ENCODE measurements at regions not wholly inside any gene's neighbourhood (a gene's known extent, or its start where the extent isn't known, plus 50 kb on each side); places are given as distances from the start of the nearest gene placed in this dataset.

GRCh38 chr6:165883851-165884640 lies 221.0 kb upstream of the PDE10A start:
- DNase-seq (ENCODE audit: low spot score in 2 of 2): no peak
- no peak for ATAC-seq
- H3K36me3 Mint-ChIP-seq: no peaks in the 10 kb centered on the region
- peaks cover 10% of the 10 kb centered on the region for H3K4me1 Mint-ChIP-seq
- no peak overlapping the region for H3K27ac Mint-ChIP-seq
- peaks cover 2% of the 10 kb centered on the region for H3K9me3 Mint-ChIP-seq
- no peak overlapping the region for H3K4me3 Mint-ChIP-seq

GRCh38 chr6:165881806-165882205 lies 218.8 kb upstream of the PDE10A start:
- H3K36me3 Mint-ChIP-seq: no peaks in the 10 kb centered on the region
- ATAC-seq (no peak), DNase-seq (ENCODE audit: low spot score in 2 of 2) (no peak)
- H3K4me1 Mint-ChIP-seq: peaks cover 10% of the 10 kb centered on the region
- no peak overlapping the region for H3K4me3 Mint-ChIP-seq
- H3K9me3 Mint-ChIP-seq: no peaks in the 10 kb centered on the region
- no peak overlapping the region for H3K27ac Mint-ChIP-seq

GRCh38 chr6:165880686-165881085 lies 217.6 kb upstream of the PDE10A start:
- H3K9me3 Mint-ChIP-seq: no peaks in the 10 kb centered on the region
- no peaks in the 10 kb centered on the region for H3K36me3 Mint-ChIP-seq
- H3K4me1 Mint-ChIP-seq: peaks cover 10% of the 10 kb centered on the region
- ATAC-seq (no peak), DNase-seq (ENCODE audit: low spot score in 2 of 2) (no peak)
- H3K4me3 Mint-ChIP-seq: no peak overlapping the region
- no peak overlapping the region for H3K27ac Mint-ChIP-seq

- no peaks in the 10 kb centered on the region for H3K36me3 Mint-ChIP-seq
- DNase-seq (ENCODE audit: low spot score in 2 of 2) (no peak), ATAC-seq (no peak)
- H3K4me1 Mint-ChIP-seq: no peaks in the 10 kb centered on the region
- H3K9me3 Mint-ChIP-seq: no peaks in the 10 kb centered on the region
- no peak overlapping the region for H3K4me3 Mint-ChIP-seq
- no peak overlapping the region for H3K27ac Mint-ChIP-seq
Observed at GRCh38 chr6:165877773-165878172, 214.7 kb upstream of the PDE10A start.

GRCh38 chr6:165877192-165877591 lies 214.2 kb upstream of the PDE10A start:
- no peaks in the 10 kb centered on the region for H3K4me1 Mint-ChIP-seq
- no peak for DNase-seq (ENCODE audit: low spot score in 2 of 2)
- no peak overlapping the region for H3K4me3 Mint-ChIP-seq
- ATAC-seq: no peak
- no peak overlapping the region for H3K27ac Mint-ChIP-seq
- H3K9me3 Mint-ChIP-seq: no peaks in the 10 kb centered on the region
- no peaks in the 10 kb centered on the region for H3K36me3 Mint-ChIP-seq

- H3K36me3 Mint-ChIP-seq: no peaks in the 10 kb centered on the region
- no peaks in the 10 kb centered on the region for H3K4me1 Mint-ChIP-seq
- no peak overlapping the region for H3K27ac Mint-ChIP-seq
- H3K9me3 Mint-ChIP-seq: no peaks in the 10 kb centered on the region
- DNase-seq (ENCODE audit: low spot score in 2 of 2) (no peak), ATAC-seq (no peak)
- H3K4me3 Mint-ChIP-seq: no peak overlapping the region
Observed at GRCh38 chr6:165876588-165876987, 213.5 kb upstream of the PDE10A start.

GRCh38 chr6:165875946-165876345 lies 212.9 kb upstream of the PDE10A start:
- H3K4me1 Mint-ChIP-seq: no peaks in the 10 kb centered on the region
- H3K4me3 Mint-ChIP-seq: no peak overlapping the region
- ATAC-seq (no peak), DNase-seq (ENCODE audit: low spot score in 2 of 2) (no peak)
- H3K27ac Mint-ChIP-seq: no peak overlapping the region
- no peaks in the 10 kb centered on the region for H3K36me3 Mint-ChIP-seq
- H3K9me3 Mint-ChIP-seq: no peaks in the 10 kb centered on the region

GRCh38 chr6:165873976-165874375 lies 210.9 kb upstream of the PDE10A start:
- Mint-ChIP-seq H3K4me1 (no peaks in the 10 kb centered on the region), H3K4me3 (no peak overlapping the region), H3K27ac (no peak overlapping the region), H3K36me3 (no peaks in the 10 kb centered on the region), H3K9me3 (peaks cover 13% of the 10 kb centered on the region)
- ATAC-seq (no peak), DNase-seq (ENCODE audit: low spot score in 2 of 2) (no peak)

- Mint-ChIP-seq H3K36me3 (no peaks in the 10 kb centered on the region), H3K4me3 (no peak overlapping the region), H3K9me3 (peaks cover 13% of the 10 kb centered on the region), H3K4me1 (no peaks in the 10 kb centered on the region), H3K27ac (no peak overlapping the region)
- DNase-seq (ENCODE audit: low spot score in 2 of 2) (no peak), ATAC-seq (no peak)
Observed at GRCh38 chr6:165872811-165873210, 209.8 kb upstream of the PDE10A start.

- ATAC-seq: no peak
- H3K27ac Mint-ChIP-seq: no peak overlapping the region
- no peaks in the 10 kb centered on the region for H3K4me1 Mint-ChIP-seq
- no peak for DNase-seq (ENCODE audit: low spot score in 2 of 2)
- H3K9me3 Mint-ChIP-seq: peaks cover 13% of the 10 kb centered on the region
- H3K36me3 Mint-ChIP-seq: no peaks in the 10 kb centered on the region
- H3K4me3 Mint-ChIP-seq: no peak overlapping the region
Observed at GRCh38 chr6:165872311-165872710, 209.3 kb upstream of the PDE10A start.

GRCh38 chr6:165871571-165871970 lies 208.5 kb upstream of the PDE10A start:
- Mint-ChIP-seq H3K27ac (no peak overlapping the region), H3K36me3 (no peaks in the 10 kb centered on the region), H3K4me1 (no peaks in the 10 kb centered on the region), H3K9me3 (peaks cover 16% of the 10 kb centered on the region), H3K4me3 (no peak overlapping the region)
- ATAC-seq (no peak), DNase-seq (ENCODE audit: low spot score in 2 of 2) (no peak)

GRCh38 chr6:165869526-165869925 lies 206.5 kb upstream of the PDE10A start:
- no peak overlapping the region for H3K27ac Mint-ChIP-seq
- H3K4me3 Mint-ChIP-seq: no peak overlapping the region
- no peaks in the 10 kb centered on the region for H3K4me1 Mint-ChIP-seq
- no peak for DNase-seq (ENCODE audit: low spot score in 2 of 2)
- no peaks in the 10 kb centered on the region for H3K36me3 Mint-ChIP-seq
- peaks cover 20% of the 10 kb centered on the region for H3K9me3 Mint-ChIP-seq
- no peak for ATAC-seq

GRCh38 chr6:165864925-165865324 lies 201.9 kb upstream of the PDE10A start:
- Mint-ChIP-seq H3K4me1 (no peaks in the 10 kb centered on the region), H3K27ac (no peak overlapping the region), H3K36me3 (no peaks in the 10 kb centered on the region), H3K4me3 (no peak overlapping the region), H3K9me3 (peaks cover 16% of the 10 kb centered on the region)
- ATAC-seq (no peak), DNase-seq (ENCODE audit: low spot score in 2 of 2) (no peak)

- no peak for DNase-seq (ENCODE audit: low spot score in 2 of 2)
- Mint-ChIP-seq H3K4me1 (no peaks in the 10 kb centered on the region), H3K4me3 (no peak overlapping the region), H3K36me3 (no peaks in the 10 kb centered on the region), H3K9me3 (peaks cover 9% of the 10 kb centered on the region), H3K27ac (no peak overlapping the region)
- no peak for ATAC-seq
Observed at GRCh38 chr6:165864218-165864617, 201.2 kb upstream of the PDE10A start.

- DNase-seq (ENCODE audit: low spot score in 2 of 2): no peak
- Mint-ChIP-seq H3K36me3 (no peaks in the 10 kb centered on the region), H3K4me1 (no peaks in the 10 kb centered on the region), H3K4me3 (no peak overlapping the region), H3K27ac (no peak overlapping the region), H3K9me3 (peaks cover 7% of the 10 kb centered on the region)
- ATAC-seq: no peak
Observed at GRCh38 chr6:165863801-165864200, 200.8 kb upstream of the PDE10A start.

GRCh38 chr6:165862813-165863212 lies 199.8 kb upstream of the PDE10A start:
- peaks cover 7% of the 10 kb centered on the region for H3K9me3 Mint-ChIP-seq
- DNase-seq (ENCODE audit: low spot score in 2 of 2) (no peak), ATAC-seq (no peak)
- H3K27ac Mint-ChIP-seq: no peak overlapping the region
- H3K4me1 Mint-ChIP-seq: no peaks in the 10 kb centered on the region
- no peaks in the 10 kb centered on the region for H3K36me3 Mint-ChIP-seq
- H3K4me3 Mint-ChIP-seq: no peak overlapping the region

- Mint-ChIP-seq H3K36me3 (no peaks in the 10 kb centered on the region), H3K4me3 (no peak overlapping the region), H3K4me1 (no peaks in the 10 kb centered on the region), H3K9me3 (peaks cover 4% of the 10 kb centered on the region), H3K27ac (no peak overlapping the region)
- DNase-seq (ENCODE audit: low spot score in 2 of 2) (no peak), ATAC-seq (peak; percentile 11)
Observed at GRCh38 chr6:165861226-165861625, 198.2 kb upstream of the PDE10A start.

All from stimulated activated effector memory CD8-positive, alpha-beta T cell treated with anti-CD3 and anti-CD28 coated beads, Interleukin-12 subunit alpha, Interleukin-12 subunit beta, amount 100 ng/mL, for 72 hours (primary cell).